ENCODE measurements at regions not wholly inside any gene's neighbourhood (a gene's known extent, or its start where the extent isn't known, plus 50 kb on each side); places are given as distances from the start of the nearest gene placed in this dataset.

DNA sequence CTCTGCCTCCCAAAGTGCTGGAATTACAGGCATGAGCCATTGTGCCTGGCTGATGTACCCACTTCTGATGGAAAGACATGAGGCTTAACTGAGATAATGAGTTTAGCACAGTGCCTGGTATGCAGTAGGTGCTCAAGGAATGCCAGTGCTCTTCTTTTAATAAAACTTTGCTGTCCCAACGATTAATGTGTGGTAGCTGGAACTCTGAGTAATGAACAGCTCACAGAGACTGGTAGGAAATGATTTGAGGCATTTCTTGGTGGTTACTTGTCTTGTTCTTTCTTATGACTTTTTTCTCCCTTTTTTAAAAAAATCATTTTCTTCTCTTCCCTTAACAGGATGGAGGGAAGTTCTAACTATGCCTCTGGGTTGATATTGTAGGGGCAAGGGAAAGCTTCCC is 235.7 kb upstream of the PWP1 start:
- DNase-seq = no peak

DNA sequence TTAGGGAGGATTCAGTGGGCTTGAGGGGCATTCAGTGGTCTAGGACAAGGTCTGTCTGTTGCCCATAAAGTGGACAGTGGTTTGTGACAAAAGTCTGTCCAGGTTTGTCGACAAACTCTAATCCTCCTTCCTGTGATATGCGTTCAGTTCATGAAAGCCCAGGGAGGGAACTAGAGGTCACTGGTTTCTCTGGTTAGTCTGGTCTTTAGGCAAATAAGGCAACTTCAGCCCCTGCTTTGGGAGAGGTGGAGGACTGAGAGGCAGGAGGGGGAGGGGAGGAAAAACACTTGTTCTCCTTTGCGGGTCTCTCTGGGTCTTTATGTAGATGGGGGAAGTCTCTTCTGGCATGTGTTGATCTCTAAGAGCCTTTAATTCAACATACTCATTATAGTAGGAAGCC is 235.1 kb upstream of the PWP1 start:
- no peak for DNase-seq

DNA sequence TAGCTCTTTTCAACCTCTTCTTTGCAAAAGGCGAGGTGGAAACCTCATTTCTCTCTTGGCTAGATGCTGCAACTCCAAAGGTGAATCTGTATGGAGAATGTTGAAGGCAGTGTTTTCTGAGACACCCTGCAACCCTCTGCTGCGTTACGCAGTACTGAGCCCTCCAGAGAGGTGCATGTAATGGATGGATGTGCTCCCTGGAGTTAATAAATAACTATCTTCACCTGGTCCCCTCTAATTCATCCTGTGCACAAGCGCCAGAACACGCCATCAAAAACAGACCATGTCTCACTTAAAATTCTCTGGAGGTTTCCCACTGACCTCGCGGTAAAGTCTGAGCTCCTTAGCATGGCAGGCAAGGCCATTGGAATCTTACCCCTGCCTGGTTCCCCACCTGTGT is 234.4 kb upstream of the PWP1 start:
- no peak for DNase-seq

DNA sequence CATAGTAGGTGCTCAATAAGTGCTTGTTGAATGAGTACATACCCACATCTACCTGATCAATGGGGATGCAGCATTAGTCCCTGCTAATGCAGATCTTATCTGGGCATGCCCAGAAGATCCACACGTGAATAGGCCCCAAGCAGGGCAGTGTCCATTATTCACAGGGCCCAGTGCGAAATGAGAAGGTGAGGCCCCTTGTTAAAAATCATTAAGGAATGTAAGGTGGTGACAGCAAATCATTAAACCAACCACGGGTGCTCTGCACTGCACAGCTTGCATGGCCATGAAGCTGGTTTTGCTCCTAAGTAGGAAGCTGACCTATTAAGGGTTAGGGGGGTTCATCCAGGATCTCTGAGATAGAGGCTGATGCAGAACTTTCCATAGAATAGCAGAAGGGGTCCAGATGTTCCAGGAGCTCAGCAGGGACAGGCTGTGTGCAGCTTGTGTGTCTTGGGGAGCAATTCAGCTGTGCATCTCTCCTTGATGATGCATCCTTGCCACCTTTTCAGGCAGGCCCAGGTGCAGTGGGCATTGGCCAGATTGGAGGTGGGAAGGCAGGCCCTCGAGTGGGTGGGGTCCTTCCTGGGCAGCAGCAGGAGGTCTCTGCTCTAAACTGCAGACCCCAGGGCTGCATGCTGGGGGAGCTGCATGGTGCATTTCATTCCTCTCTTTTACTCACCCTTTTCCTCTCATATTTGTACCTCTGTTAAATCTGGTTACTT is 231.3 kb upstream of the PWP1 start:
- DNase-seq = no peak

DNA sequence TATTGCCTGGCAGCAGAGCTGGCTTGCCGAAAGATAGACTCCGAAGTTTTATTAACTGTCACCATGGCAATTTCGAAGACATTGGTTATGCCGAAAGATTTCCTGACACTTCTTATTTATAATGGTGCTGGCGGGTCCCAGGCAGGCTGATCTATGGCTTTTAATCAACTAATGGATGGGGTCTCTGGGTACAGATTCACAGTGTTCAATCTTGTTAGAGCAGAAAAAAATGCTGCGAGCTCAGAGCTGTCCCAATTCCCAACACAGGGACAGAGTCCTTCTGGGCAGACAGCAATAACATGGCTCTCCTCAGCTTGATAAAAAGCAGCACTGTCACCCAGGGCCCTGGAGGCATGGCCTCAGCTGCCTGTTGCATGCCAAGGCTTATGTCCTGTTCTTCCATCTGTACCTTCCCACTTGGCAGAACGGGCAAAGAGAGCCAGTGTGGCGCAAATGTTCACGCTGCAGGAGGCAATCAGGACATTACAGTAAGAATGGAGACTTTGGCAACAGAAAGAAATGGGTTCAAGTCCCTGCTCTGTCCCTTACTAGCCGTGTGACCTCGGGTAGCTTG is 228.2 kb upstream of the PWP1 start:
- DNase-seq = no peak

DNA sequence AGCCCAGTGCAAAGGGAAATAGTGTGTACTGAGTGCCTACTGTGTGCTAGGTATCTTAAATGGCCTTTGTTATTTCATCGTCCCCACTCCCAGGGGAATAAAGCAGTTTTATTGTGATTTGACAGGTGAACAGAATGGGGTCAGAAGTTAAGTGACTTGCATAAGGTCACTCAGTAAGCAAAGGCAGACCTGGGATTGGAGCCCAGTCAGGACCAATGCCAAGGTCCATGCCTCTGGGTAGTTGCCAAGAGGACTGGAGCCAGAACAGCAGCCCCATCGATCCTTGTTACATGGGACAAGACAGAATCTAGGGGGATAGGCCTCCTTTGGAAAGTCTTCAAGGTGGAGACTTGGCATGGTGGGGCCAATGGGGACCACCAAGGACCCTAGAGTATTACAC is 227.4 kb upstream of the PWP1 start:
- DNase-seq = no peak

- DNase-seq = no peak
Measured at GRCh38 chr12:107458990-107459389, 226.6 kb upstream of the PWP1 start.

DNA sequence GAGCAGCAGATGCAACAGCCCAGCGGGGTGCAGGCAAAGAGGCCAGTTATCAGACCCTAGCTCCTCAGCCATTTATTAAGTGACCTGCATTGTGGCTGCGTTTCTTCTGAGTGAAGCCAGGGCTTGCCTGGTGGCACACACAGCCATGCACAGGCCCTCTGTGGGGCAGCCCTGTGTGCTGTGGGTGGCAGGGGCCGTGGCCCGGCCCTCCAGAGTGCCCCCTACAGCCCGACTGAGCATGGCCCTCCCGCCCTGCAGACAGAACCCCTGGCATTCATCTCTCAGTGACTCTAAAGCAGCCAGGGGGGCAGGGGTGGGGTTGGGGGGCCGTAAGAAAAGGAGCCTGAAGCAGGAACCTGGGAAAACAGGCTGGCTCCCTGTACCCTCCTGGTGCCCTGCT is 226.0 kb upstream of the PWP1 start:
- DNase-seq = peak in 1 of 3 experiments; percentile 58

- peak in 2 of 3 experiments; percentile 27 to 59 for DNase-seq
Measured at GRCh38 chr12:107461222-107461975, 224.2 kb upstream of the PWP1 start.

DNA sequence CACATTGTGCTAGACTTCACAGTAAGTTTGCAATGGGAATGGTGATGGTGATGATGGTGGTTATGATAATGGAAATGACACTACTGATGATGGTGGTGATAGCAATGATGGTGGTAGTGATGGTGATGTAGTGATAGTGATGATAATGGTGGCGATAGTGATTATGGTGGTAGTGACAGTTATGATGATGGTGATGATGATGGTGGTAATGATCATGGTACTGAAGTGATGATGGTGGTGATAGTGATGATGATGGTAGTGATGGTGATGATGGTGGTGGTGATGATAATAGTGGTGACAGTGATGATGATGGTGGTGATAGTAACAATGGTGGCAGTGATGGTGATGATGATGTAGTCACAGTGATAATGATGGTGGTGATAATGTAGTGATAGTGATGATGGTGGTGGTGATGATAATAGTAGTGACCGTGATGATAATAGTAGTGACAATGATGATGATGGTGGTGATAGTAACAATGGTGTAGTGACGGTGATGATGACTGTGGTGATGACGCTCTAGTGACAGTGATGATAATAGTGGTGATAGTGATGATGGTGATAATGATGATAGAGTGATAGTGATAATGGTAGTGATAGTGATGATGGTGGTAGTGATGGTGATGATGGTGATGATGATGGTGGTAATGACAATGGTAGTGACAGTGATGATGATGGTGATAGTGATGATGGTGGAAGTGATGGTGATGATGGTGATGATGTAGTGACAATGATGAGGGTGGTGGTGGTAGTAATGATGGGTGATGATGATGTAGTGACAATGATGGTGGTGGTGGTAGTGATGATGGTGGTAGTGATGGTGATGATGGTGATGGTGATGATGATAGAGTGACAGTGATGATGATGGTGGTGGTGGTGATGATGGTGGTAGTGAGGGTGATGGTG is 222.9 kb upstream of the PWP1 start:
- DNase-seq = no peak

DNA sequence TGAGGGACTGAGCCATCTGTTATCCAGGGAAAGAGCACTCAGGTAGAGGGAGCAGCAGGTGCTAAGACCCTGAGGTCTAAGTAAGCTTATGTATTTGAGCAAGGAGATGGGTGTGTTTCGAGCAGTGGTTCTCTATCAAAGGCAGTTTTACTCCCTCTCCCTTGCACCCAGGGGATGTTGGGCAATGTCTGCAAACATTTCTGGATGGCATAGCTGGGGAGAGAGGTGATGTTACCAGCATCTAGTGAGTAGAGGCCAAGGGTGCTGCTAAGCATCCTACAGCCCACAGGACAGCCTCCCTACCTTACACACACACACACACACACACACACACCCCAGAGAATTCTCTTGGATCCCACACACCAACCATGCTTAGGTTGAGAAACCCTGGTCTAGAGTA is 221.0 kb upstream of the PWP1 start:
- DNase-seq = no peak

GRCh38 chr12:107465625-107466024 is 220.0 kb upstream of the PWP1 start:
- DNase-seq = no peak

- DNase-seq = peak in 2 of 3 experiments; percentile 66 to 83
Measured at GRCh38 chr12:107467716-107468115, 217.9 kb upstream of the PWP1 start.

GRCh38 chr12:107468182-107468581 is 217.4 kb upstream of the PWP1 start:
- DNase-seq = peak in 2 of 3 experiments; percentile 66 to 83

DNA sequence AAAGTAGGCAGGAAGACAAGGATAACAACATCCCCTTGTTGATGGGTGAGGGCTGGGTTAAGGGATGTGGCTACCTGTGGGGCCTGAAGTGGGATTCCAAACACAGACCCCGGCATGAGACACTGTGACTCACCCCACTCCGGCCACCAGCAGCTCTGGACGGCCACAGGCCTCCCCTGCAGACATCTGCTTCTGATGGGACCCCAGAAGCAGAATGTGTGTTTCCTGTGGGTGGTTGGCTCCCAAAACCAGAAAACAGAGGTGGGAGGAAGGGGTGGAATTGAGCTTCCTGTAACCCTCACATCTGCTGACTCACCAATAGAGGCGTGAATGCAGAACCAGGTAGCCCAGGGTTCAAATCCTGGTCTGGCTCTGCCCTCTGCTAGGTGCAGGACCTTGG is 216.6 kb upstream of the PWP1 start:
- no peak for DNase-seq

DNA sequence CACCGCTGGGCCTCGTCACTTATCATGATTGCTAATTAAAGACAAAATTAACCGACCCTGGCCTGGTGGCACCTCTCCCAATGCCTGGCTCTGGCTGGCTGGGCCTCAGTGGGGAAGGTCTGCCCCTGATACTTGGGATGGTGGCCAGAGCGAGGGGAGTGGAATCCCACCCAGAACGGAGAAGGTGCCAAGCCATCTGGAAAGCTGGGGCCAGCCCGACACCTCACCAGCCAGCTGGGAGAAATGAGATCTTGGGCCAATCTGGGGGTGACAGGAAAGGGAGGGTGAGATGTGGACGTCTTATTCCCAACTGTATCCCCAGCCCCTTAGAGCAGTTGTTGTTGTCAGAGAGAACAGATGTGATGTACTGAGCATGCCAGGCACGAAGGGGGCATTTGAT is 215.0 kb upstream of the PWP1 start:
- no peak for DNase-seq

DNA sequence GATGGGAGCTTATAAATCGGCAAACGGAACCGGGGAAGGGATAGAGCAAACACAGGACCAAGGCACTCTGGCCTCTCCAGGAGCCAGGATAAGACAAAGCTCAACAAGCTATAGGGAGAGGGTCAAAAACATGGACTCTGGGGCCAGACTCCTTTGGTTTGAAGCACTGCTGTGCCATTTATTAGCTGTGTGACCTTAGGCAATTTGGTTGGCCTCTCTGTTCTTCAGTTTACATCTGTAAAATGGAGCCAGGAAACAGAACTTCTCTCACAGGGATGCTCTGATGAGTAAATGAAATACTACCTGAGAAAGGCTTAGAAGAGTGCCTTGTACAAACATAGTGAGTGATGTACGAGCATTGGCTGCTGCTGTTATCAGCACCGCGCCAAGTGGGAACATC is 213.3 kb upstream of the PWP1 start:
- no peak for DNase-seq

GRCh38 chr12:107474099-107474498 is 211.5 kb upstream of the PWP1 start:
- DNase-seq = no peak

GRCh38 chr12:107474639-107475539 is 210.7 kb upstream of the PWP1 start:
- no peak for DNase-seq

DNA sequence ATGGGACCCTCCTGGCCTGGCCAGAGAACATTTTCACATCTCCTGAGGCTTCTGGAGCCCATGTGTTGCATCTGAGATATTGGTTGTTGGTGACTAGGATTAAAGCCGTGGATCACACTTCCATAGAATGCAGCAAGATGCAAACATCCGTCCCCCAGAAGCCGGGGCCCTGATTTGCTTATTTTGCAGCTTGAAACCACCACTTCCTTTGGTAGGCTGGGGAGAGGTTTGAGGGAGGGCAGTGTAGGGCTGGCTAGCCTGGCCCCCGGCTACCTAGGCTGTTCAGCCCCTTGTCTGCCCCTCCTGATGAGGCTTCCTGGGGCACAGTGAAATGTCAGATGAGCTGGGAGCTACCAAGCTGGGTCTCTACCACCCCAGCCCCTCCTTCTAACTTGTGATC is 209.7 kb upstream of the PWP1 start:
- DNase-seq = no peak

DNA sequence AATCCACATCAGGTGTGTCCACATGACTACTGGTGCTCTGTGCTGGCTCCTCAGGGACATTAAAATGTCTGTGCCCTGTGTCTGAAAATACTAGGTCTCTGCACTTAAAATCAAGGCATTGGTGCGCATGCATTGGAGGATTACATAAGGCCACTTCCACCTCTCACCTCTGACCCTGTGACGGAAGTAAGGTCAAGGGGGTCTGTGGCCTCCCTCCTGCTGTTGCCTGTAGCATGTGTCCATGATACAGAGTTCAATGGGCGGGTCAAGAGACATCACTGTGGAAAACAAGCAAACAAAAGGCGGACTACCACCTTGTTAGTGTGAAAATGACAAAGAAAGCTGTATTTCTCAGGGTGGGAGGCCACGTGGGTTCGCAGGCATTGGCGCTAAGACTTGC is 208.6 kb upstream of the PWP1 start:
- no peak for DNase-seq
